OCI-LY1 (cell line): ENCODE measurements at regions not wholly inside any gene's neighbourhood (a gene's known extent, or its start where the extent isn't known, plus 50 kb on each side); places are given as distances from the start of the nearest gene placed in this dataset.

Source experiments
- EZH2 ChIP-seq: fragments of 200-600 bp; sonication (generic), shearing (Covaris generic); IDR thresholded peaks from 2 replicates; pipeline ENCODE4 v1.8.0; 2017; ENCODE audit warnings: borderline replicate concordance, mixed run types, mild to moderate bottlenecking, antibody characterized with exemption, low read length, moderate library complexity, mixed read lengths
- TF ChIP-seq, protein P1 (sequence below): fragments of 200-600 bp; sonication (generic), shearing (Covaris generic); IDR thresholded peaks from 2 replicates; pipeline ENCODE4 v1.5.1; 2017; ENCODE audit warnings: mild to moderate bottlenecking, antibody characterized with exemption, low read length, moderate library complexity, mixed read lengths

- TF ChIP-seq, protein P1, sequence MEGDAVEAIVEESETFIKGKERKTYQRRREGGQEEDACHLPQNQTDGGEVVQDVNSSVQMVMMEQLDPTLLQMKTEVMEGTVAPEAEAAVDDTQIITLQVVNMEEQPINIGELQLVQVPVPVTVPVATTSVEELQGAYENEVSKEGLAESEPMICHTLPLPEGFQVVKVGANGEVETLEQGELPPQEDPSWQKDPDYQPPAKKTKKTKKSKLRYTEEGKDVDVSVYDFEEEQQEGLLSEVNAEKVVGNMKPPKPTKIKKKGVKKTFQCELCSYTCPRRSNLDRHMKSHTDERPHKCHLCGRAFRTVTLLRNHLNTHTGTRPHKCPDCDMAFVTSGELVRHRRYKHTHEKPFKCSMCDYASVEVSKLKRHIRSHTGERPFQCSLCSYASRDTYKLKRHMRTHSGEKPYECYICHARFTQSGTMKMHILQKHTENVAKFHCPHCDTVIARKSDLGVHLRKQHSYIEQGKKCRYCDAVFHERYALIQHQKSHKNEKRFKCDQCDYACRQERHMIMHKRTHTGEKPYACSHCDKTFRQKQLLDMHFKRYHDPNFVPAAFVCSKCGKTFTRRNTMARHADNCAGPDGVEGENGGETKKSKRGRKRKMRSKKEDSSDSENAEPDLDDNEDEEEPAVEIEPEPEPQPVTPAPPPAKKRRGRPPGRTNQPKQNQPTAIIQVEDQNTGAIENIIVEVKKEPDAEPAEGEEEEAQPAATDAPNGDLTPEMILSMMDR = no peak
- TF ChIP-seq EZH2 = no peak
Measured at GRCh38 chr6:156306531-156306930, 470.6 kb upstream of the ARID1B start.
